Neutrophil (primary cell): ENCODE measurements at regions not wholly inside any gene's neighbourhood (a gene's known extent, or its start where the extent isn't known, plus 50 kb on each side); places are given as distances from the start of the nearest gene placed in this dataset.
"Not testable (repeated sequence)": the region's sequence is repeated elsewhere in the genome, so short reads cannot be mapped to it uniquely, and the experiment has no call there.

Experiments
- H3K27ac ChIP-seq: fragments of 200-600 bp; sonication (generic); 2 replicates; pipeline ENCODE4 v1.5.1; 2016; ENCODE audit warnings: mild to moderate bottlenecking, moderate library complexity
- H3K27me3 ChIP-seq: fragments of 200-600 bp; sonication (generic); 2 replicates; pipeline ENCODE4 v1.6.0; 2016; ENCODE audit warnings: mild to moderate bottlenecking
- H3K36me3 ChIP-seq: fragments of 200-600 bp; sonication (generic); 2 replicates; pipeline ENCODE4 v1.5.1; 2017
- H3K4me1 ChIP-seq, 2 experiments: fragments of 200-600 bp in 1 of 2; sonication (generic) in 1 of 2; 1 replicate in 1 of 2; 2 replicates in 1 of 2; pipeline versions ENCODE4 v1.5.1 to v1.6.1; 2013 to 2016; ENCODE audit warnings: low read depth in 1 of 2, low read length in 1 of 2, mild to moderate bottlenecking in 1 of 2, moderate library complexity in 1 of 2; ENCODE audit not compliant: control insufficient read depth in 1 of 2, insufficient read depth in 1 of 2
- H3K4me3 ChIP-seq, 2 experiments: fragments of 200-600 bp in 1 of 2; sonication (generic) in 1 of 2; 1 replicate in 1 of 2; 2 replicates in 1 of 2; pipeline ENCODE4 v1.5.1; 2013 to 2016; ENCODE audit warnings: low read depth in 1 of 2, low read length in 1 of 2, mild to moderate bottlenecking in 1 of 2, moderate library complexity in 1 of 2
- H3K9me3 ChIP-seq: fragments of 200-600 bp; sonication (generic); 2 replicates; pipeline ENCODE4 v1.5.1; 2016
- TF ChIP-seq, protein P1 (sequence below): fragments of 200-600 bp; sonication (generic); IDR thresholded peaks from 2 replicates; pipeline ENCODE4 v1.5.1; 2016; ENCODE audit warnings: antibody characterized with exemption

DNA sequence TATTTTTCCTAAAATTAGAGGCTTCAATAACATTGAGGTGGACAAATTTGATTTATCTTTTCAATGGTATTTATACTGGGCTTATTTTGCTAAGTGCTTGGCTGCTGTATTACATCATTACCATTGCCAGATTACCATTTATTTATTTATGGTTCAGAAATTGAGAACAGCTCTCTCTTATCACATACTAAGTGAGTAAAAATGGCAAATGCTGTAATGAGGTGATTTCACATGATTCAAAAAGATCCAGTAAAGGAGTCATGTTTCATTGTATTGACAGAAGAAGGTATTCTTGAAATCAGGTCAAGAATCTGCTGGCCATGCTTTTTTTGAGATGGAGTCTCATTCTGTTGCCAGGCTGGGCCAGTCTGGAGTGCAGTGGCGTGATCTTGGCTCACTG, 322.6 kb downstream of the KIF20B start:
- Histone ChIP-seq H3K36me3 (no peaks in the 10 kb centered on the region), H3K27ac (no peak overlapping the region), H3K4me1 (no peaks in the 10 kb centered on the region), H3K9me3 (no peaks in the 10 kb centered on the region), H3K4me3 (no peak overlapping the region), H3K27me3 (no peaks in the 10 kb centered on the region)
- TF ChIP-seq, protein P1, sequence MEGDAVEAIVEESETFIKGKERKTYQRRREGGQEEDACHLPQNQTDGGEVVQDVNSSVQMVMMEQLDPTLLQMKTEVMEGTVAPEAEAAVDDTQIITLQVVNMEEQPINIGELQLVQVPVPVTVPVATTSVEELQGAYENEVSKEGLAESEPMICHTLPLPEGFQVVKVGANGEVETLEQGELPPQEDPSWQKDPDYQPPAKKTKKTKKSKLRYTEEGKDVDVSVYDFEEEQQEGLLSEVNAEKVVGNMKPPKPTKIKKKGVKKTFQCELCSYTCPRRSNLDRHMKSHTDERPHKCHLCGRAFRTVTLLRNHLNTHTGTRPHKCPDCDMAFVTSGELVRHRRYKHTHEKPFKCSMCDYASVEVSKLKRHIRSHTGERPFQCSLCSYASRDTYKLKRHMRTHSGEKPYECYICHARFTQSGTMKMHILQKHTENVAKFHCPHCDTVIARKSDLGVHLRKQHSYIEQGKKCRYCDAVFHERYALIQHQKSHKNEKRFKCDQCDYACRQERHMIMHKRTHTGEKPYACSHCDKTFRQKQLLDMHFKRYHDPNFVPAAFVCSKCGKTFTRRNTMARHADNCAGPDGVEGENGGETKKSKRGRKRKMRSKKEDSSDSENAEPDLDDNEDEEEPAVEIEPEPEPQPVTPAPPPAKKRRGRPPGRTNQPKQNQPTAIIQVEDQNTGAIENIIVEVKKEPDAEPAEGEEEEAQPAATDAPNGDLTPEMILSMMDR: no peak

DNA sequence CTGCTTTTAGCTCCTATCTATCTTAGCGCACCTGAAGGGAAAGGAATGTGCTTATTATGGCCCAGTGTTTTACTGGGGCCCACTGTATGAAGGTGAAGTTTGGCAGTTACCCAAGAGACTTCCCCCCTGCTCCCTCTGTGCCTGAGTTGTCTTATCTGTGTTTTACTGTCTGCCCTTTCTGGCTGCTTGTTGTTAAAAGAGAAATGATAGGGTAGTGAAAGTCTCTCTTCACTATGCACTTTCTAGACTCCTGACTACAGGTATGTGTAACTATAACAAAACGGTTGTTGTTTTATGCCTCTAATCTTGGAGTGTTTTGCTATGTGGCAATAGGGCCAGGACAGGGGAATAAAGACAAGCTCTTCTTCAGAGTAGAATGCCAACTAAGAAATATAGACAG, 326.9 kb downstream of the KIF20B start:
- no peaks in the 10 kb centered on the region for H3K4me1 ChIP-seq
- H3K36me3 ChIP-seq: no peaks in the 10 kb centered on the region
- no peak overlapping the region for H3K4me3 ChIP-seq
- no peak overlapping the region for H3K27ac ChIP-seq
- no peaks in the 10 kb centered on the region for H3K9me3 ChIP-seq
- TF ChIP-seq, protein P1: no peak
- H3K27me3 ChIP-seq: no peaks in the 10 kb centered on the region

DNA sequence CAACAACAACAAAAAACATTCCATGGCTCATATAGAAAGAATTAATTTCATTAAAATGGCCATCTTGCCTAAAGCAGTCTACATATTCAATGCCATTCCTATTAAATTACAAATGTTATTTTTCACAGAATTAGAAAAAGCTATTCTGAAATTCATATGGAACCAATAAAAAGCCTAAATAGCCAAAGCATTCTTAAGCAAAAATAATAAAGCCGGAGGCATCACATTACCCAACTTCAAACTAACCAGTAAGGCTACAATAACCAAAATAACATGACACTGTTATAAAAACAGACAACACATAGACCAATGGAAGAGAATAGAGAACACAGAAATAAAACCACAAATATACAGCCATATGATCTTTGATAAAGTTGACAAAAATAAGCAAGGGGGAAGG, 330.4 kb downstream of the KIF20B start:
- Histone ChIP-seq H3K4me3 (no peak overlapping the region), H3K27me3 (no peaks in the 10 kb centered on the region), H3K36me3 (no peaks in the 10 kb centered on the region)

DNA sequence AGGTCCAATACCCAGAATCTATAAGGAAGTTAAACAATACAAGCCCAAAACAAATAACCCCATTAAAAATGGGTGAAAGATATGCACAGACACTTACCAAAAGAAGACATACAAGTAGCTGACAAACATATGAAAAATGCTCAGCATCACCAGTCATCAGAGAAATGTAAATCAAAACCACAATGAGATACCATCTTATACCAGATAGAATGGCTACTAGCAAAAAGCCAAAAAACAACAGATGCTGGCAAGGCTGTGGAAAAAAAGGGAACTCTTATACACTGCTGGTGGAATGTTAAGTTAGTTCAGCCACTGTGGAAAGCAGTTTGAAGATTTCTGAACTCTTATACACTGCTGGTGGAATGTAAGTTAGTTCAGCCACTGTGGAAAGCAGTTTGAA, 331.1 kb downstream of the KIF20B start:
- TF ChIP-seq, protein P1: no peak
- Histone ChIP-seq H3K27ac (no peak overlapping the region), H3K36me3 (no peaks in the 10 kb centered on the region), H3K27me3 (no peaks in the 10 kb centered on the region), H3K9me3 (no peaks in the 10 kb centered on the region), H3K4me3 (no peak overlapping the region), H3K4me1 (no peaks in the 10 kb centered on the region)

More for the DNA sequence above, 330.4 kb downstream of the KIF20B start:
- no peak overlapping the region for H3K27ac ChIP-seq
- TF ChIP-seq, protein P1: no peak
- no peaks in the 10 kb centered on the region for H3K9me3 ChIP-seq
- no peaks in the 10 kb centered on the region for H3K4me1 ChIP-seq

DNA sequence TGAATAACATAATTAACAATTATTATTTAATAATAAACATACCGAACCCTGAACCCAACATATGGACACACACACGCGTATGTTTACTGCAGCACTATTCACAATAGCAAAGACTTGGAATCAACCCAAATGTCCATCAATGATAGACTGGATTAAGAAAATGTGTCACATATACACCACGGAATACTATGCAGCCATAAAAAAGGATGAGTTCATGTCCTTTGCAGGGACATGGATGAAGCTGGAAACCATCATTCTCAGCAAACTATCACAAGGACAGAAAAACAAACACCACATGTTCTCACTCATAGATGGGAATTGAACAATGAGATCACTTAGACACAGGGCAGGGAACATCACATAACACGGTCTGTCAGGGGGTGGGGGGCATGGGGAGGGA, 333.5 kb downstream of the KIF20B start:
- H3K36me3 ChIP-seq, H3K4me3 ChIP-seq, H3K4me1 ChIP-seq, H3K9me3 ChIP-seq, H3K27ac ChIP-seq, H3K27me3 ChIP-seq: not testable (repeated sequence)

DNA sequence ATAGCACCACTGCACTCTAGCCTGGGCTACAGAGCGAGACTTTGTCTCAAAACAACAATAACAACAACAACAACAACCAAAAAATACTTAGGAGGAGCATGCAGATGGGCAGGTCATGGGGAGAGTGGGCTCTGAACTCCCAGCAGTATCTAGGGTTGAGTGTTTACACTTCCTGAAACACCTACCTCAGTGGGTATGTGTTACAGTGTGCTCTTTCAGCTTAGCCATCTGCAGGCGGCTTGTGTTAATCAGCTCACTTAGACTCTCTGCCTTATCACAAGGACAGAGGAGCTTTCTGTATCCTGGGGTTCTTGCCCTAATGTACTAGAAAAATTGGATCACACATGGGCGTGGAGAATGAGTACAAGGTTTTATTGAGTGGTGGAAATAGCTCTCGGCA, 340.2 kb downstream of the KIF20B start:
- TF ChIP-seq, protein P1: no peak
- Histone ChIP-seq H3K4me1 (no peaks in the 10 kb centered on the region), H3K36me3 (no peaks in the 10 kb centered on the region), H3K27ac (no peak overlapping the region), H3K4me3 (no peak overlapping the region), H3K9me3 (no peaks in the 10 kb centered on the region), H3K27me3 (no peaks in the 10 kb centered on the region)
